ENCODE measurements at regions not wholly inside any gene's neighbourhood (a gene's known extent, or its start where the extent isn't known, plus 50 kb on each side); places are given as distances from the start of the nearest gene placed in this dataset.
"Not testable (repeated sequence)": the region's sequence is repeated elsewhere in the genome, so short reads cannot be mapped to it uniquely, and the experiment has no call there.

- Histone ChIP-seq H3K9me3 (ENCODE audit: control insufficient read depth in 2 of 2, low read length in 2 of 2) (peaks cover 0 to 3% of the 10 kb centered on the region in 2 donors), H3K4me3 (ENCODE audit: low read length in 2 of 2) (no peak overlapping the region), H3K36me3 (ENCODE audit: control insufficient read depth in 2 of 2, insufficient read depth in 2 of 2, low read length in 2 of 2) (no peaks in the 10 kb centered on the region), H3K27ac (ENCODE audit: low read length) (no peak overlapping the region), H3K9ac (ENCODE audit: low read length in 2 of 2) (no peak overlapping the region), H3K4me1 (ENCODE audit: control insufficient read depth, insufficient read depth, low read length) (no peaks in the 10 kb centered on the region), H3K27me3 (ENCODE audit: control insufficient read depth in 1 of 2, insufficient read depth in 2 of 2, low read length in 2 of 2) (peaks cover 13 to 14% of the 10 kb centered on the region in 2 donors)
Measured at GRCh38 chr18:78246050-78246449, 733.6 kb upstream of the SALL3 start.

DNA sequence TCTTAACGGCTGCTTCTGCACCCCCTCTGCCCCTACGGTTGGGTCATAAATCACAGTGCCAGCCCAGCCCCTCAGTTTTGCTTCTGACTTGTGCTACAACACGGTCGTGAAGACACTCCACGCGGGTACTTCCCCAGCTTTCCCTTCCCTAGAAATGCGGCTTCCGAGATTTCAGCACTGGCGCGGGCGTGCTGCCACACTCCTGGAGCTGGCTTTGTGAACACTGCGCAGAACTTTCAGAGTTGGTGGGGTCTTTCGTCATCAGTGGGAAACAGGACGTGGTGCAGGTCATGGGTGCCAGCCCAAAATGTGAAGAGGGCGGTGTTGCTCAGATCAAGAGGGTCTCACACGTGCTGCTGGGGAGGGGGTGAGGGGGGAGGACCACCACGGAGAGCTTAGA, 733.0 kb upstream of the SALL3 start:
- H3K36me3 ChIP-seq (ENCODE audit: control insufficient read depth in 2 of 2, insufficient read depth in 2 of 2, low read length in 2 of 2), result no peaks in the 10 kb centered on the region
- no peak overlapping the region for H3K9ac ChIP-seq (ENCODE audit: low read length in 2 of 2)
- H3K4me1 ChIP-seq (ENCODE audit: control insufficient read depth, insufficient read depth, low read length), result no peaks in the 10 kb centered on the region
- peaks cover 0 to 3% of the 10 kb centered on the region in 2 donors for H3K9me3 ChIP-seq (ENCODE audit: control insufficient read depth in 2 of 2, low read length in 2 of 2)
- H3K27ac ChIP-seq (ENCODE audit: low read length), result no peak overlapping the region
- no peak overlapping the region for H3K4me3 ChIP-seq (ENCODE audit: low read length in 2 of 2)
- peaks cover 13 to 14% of the 10 kb centered on the region in 2 donors for H3K27me3 ChIP-seq (ENCODE audit: control insufficient read depth in 1 of 2, insufficient read depth in 2 of 2, low read length in 2 of 2)

- Histone ChIP-seq H3K27ac (ENCODE audit: low read length) (no peak overlapping the region), H3K9me3 (ENCODE audit: control insufficient read depth in 2 of 2, low read length in 2 of 2) (peaks cover 0 to 3% of the 10 kb centered on the region in 2 donors)
Measured at GRCh38 chr18:78247615-78248289, 731.9 kb upstream of the SALL3 start.

GRCh38 chr18:78255013-78255412, 724.6 kb upstream of the SALL3 start:
- H3K9ac ChIP-seq (ENCODE audit: low read length in 2 of 2), result no peak overlapping the region
- H3K27ac ChIP-seq (ENCODE audit: low read length), result no peak overlapping the region
- H3K4me3 ChIP-seq (ENCODE audit: low read length in 2 of 2), result no peak overlapping the region
- peaks cover 3 to 5% of the 10 kb centered on the region in 2 donors for H3K27me3 ChIP-seq (ENCODE audit: control insufficient read depth in 1 of 2, insufficient read depth in 2 of 2, low read length in 2 of 2)
- no peaks in the 10 kb centered on the region for H3K4me1 ChIP-seq (ENCODE audit: control insufficient read depth, insufficient read depth, low read length)
- no peaks in the 10 kb centered on the region for H3K9me3 ChIP-seq (ENCODE audit: control insufficient read depth in 2 of 2, low read length in 2 of 2)
- H3K36me3 ChIP-seq (ENCODE audit: control insufficient read depth in 2 of 2, insufficient read depth in 2 of 2, low read length in 2 of 2), result no peaks in the 10 kb centered on the region

More at GRCh38 chr18:78247615-78248289, 731.9 kb upstream of the SALL3 start:
- Histone ChIP-seq H3K27me3 (ENCODE audit: control insufficient read depth in 1 of 2, insufficient read depth in 2 of 2, low read length in 2 of 2) (peaks cover 16 to 17% of the 10 kb centered on the region in 2 donors), H3K36me3 (ENCODE audit: control insufficient read depth in 2 of 2, insufficient read depth in 2 of 2, low read length in 2 of 2) (no peaks in the 10 kb centered on the region), H3K4me3 (ENCODE audit: low read length in 2 of 2) (no peak overlapping the region), H3K4me1 (ENCODE audit: control insufficient read depth, insufficient read depth, low read length) (no peaks in the 10 kb centered on the region), H3K9ac (ENCODE audit: low read length in 2 of 2) (no peak overlapping the region)

DNA sequence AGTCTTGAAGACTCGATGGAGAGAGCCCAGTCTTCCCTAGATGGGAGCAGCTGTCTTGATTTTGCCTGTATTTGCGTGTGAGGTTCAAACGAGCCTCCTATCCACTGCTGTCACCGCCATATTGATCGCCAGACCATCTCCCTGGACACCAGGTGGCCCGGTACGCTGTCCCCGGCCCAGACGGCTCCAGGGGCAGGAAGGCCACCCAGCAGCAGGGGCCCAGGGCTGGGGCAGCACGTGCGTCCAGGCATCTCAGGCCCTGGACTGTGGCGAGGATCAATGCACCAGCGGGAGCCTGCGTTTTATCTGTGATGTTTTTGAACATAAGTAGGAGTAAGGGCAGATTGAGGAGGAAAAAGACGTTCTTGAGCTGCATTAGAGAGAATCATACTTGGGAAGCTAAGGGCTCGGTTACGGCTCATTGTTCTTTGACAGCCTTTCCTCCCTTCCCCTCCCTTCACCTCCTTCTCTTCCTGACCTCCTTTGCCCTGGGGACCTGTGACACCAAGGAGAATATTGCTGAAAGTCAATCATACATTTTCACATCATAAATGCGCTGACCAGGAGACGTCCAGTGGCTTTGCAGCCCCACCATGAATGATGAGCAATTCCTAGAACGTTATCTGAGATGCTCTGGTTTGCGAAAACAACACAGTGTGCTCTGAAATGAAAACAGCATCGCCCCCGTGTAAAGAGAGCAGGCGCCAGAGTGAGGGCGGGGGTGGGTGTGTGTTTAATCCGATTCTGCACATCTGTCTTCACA, 711.2 kb upstream of the SALL3 start:
- no peaks in the 10 kb centered on the region for H3K27me3 ChIP-seq (ENCODE audit: control insufficient read depth in 1 of 2, insufficient read depth in 2 of 2, low read length in 2 of 2)
- no peaks in the 10 kb centered on the region for H3K4me1 ChIP-seq (ENCODE audit: control insufficient read depth, insufficient read depth, low read length)
- H3K4me3 ChIP-seq (ENCODE audit: low read length in 2 of 2), result no peak overlapping the region
- peaks cover 0 to 2% of the 10 kb centered on the region in 2 donors for H3K9me3 ChIP-seq (ENCODE audit: control insufficient read depth in 2 of 2, low read length in 2 of 2)
- H3K9ac ChIP-seq (ENCODE audit: low read length in 2 of 2), result no peak overlapping the region
- H3K36me3 ChIP-seq (ENCODE audit: control insufficient read depth in 2 of 2, insufficient read depth in 2 of 2, low read length in 2 of 2), result no peaks in the 10 kb centered on the region
- no peak overlapping the region for H3K27ac ChIP-seq (ENCODE audit: low read length)

GRCh38 chr18:78271790-78272189, 707.8 kb upstream of the SALL3 start:
- Histone ChIP-seq H3K4me1 (ENCODE audit: control insufficient read depth, insufficient read depth, low read length) (no peaks in the 10 kb centered on the region), H3K36me3 (ENCODE audit: control insufficient read depth in 2 of 2, insufficient read depth in 2 of 2, low read length in 2 of 2) (no peaks in the 10 kb centered on the region), H3K9ac (ENCODE audit: low read length in 2 of 2) (no peak overlapping the region), H3K4me3 (ENCODE audit: low read length in 2 of 2) (no peak overlapping the region), H3K27me3 (ENCODE audit: control insufficient read depth in 1 of 2, insufficient read depth in 2 of 2, low read length in 2 of 2) (no peaks in the 10 kb centered on the region), H3K9me3 (ENCODE audit: control insufficient read depth in 2 of 2, low read length in 2 of 2) (peaks cover 0 to 2% of the 10 kb centered on the region in 2 donors), H3K27ac (ENCODE audit: low read length) (no peak overlapping the region)

DNA sequence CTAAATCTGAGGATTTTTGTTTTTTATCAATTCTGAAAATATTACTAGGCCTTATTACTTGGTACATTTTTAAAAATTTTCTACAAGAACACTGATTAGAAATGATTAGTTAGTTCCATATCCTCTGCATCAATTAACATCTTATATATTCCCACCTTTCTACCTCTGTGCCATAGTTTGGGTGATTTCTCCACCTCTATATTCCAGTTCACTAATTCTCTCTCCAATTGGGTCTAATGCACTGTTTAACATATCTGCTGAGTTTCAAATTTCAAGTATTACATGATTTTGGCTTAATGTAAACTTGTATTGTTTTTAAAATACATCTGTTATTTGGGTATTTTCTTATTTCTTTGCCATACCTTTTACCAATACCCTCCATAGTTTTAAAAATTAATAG, 705.7 kb upstream of the SALL3 start:
- H3K4me1 ChIP-seq (ENCODE audit: control insufficient read depth, insufficient read depth, low read length), result no peaks in the 10 kb centered on the region
- no peak overlapping the region for H3K4me3 ChIP-seq (ENCODE audit: low read length in 2 of 2)
- no peaks in the 10 kb centered on the region for H3K36me3 ChIP-seq (ENCODE audit: control insufficient read depth in 2 of 2, insufficient read depth in 2 of 2, low read length in 2 of 2)
- no peak overlapping the region for H3K27ac ChIP-seq (ENCODE audit: low read length)
- H3K27me3 ChIP-seq (ENCODE audit: control insufficient read depth in 1 of 2, insufficient read depth in 2 of 2, low read length in 2 of 2), result no peaks in the 10 kb centered on the region
- H3K9me3 ChIP-seq (ENCODE audit: control insufficient read depth in 2 of 2, low read length in 2 of 2), result peaks cover 0 to 2% of the 10 kb centered on the region in 2 donors
- no peak overlapping the region for H3K9ac ChIP-seq (ENCODE audit: low read length in 2 of 2)

- H3K27ac ChIP-seq (ENCODE audit: low read length); H3K4me3 ChIP-seq (ENCODE audit: low read length in 2 of 2); H3K36me3 ChIP-seq (ENCODE audit: control insufficient read depth in 2 of 2, insufficient read depth in 2 of 2, low read length in 2 of 2); H3K4me1 ChIP-seq (ENCODE audit: control insufficient read depth, insufficient read depth, low read length); H3K27me3 ChIP-seq (ENCODE audit: control insufficient read depth in 1 of 2, insufficient read depth in 2 of 2, low read length in 2 of 2); H3K9ac ChIP-seq (ENCODE audit: low read length in 2 of 2); H3K9me3 ChIP-seq (ENCODE audit: control insufficient read depth in 2 of 2, low read length in 2 of 2): not testable (repeated sequence)
Measured at GRCh38 chr18:78283425-78283824, 696.2 kb upstream of the SALL3 start.

DNA sequence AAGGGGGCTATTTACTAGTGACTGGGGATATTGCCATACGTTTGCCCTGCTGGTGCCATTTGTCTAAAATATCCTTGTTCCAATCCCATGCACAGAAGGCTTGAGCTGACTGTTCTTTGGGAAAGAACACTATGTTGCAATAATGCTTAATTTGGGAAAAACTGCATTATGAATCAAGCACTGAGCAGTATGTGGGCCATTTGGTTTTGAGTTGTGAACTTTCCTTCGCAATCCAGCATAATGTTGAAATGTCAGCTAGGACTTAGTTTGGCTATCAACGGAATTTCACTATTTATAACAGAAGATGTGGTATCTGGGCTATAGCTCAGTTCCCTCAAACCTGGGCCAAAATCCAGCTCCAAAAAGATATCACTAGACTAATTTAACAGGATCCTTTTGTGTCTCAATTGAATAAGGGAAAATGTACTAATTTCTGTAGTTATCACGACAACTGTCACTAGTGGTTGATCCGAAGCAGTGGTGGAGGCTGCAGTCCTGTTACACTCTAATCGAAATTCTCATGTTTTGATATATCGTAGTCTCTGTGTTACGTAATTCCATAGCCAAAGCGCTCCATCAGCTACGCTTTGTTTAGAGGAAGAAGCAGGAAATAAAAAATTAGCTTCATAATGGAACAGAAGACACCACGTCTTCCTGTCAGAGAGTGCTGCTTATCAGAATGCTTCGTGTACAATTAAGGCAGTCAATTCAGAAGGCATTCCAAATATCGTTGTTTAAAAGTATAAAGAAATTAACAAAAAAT, 686.8 kb upstream of the SALL3 start:
- Histone ChIP-seq H3K9ac (ENCODE audit: low read length in 2 of 2) (no peak overlapping the region), H3K9me3 (ENCODE audit: control insufficient read depth in 2 of 2, low read length in 2 of 2) (no peaks in the 10 kb centered on the region), H3K36me3 (ENCODE audit: control insufficient read depth in 2 of 2, insufficient read depth in 2 of 2, low read length in 2 of 2) (no peaks in the 10 kb centered on the region), H3K27ac (ENCODE audit: low read length) (no peak overlapping the region), H3K4me1 (ENCODE audit: control insufficient read depth, insufficient read depth, low read length) (peaks cover 3% of the 10 kb centered on the region), H3K27me3 (ENCODE audit: control insufficient read depth in 1 of 2, insufficient read depth in 2 of 2, low read length in 2 of 2) (peaks cover 4 to 14% of the 10 kb centered on the region in 2 donors), H3K4me3 (ENCODE audit: low read length in 2 of 2) (peak overlapping the region; percentile 42 to 62)

- Histone ChIP-seq H3K27me3 (ENCODE audit: control insufficient read depth in 1 of 2, insufficient read depth in 2 of 2, low read length in 2 of 2) (peaks cover 4 to 14% of the 10 kb centered on the region in 2 donors), H3K4me1 (ENCODE audit: control insufficient read depth, insufficient read depth, low read length) (peaks cover 3% of the 10 kb centered on the region), H3K36me3 (ENCODE audit: control insufficient read depth in 2 of 2, insufficient read depth in 2 of 2, low read length in 2 of 2) (no peaks in the 10 kb centered on the region), H3K9me3 (ENCODE audit: control insufficient read depth in 2 of 2, low read length in 2 of 2) (no peaks in the 10 kb centered on the region), H3K27ac (ENCODE audit: low read length) (no peak overlapping the region), H3K9ac (ENCODE audit: low read length in 2 of 2) (no peak overlapping the region), H3K4me3 (ENCODE audit: low read length in 2 of 2) (peak overlapping the region; percentile 42 to 62)
Measured at GRCh38 chr18:78293540-78293939, 686.1 kb upstream of the SALL3 start.

All from stomach smooth muscle (tissue), 2 donors.